HG02763 (cell line): ENCODE measurements at regions not wholly inside any gene's neighbourhood (a gene's known extent, or its start where the extent isn't known, plus 50 kb on each side); places are given as distances from the start of the nearest gene placed in this dataset.

ENCODE experiments used
- ATAC-seq: cut with Tn5 transposase; IDR thresholded peaks from one replicate; pipeline ENCODE4 v1.9.1; 2021; ENCODE audit warnings: mild to moderate bottlenecking, moderate library complexity; ENCODE audit not compliant: unreplicated experiment

DNA sequence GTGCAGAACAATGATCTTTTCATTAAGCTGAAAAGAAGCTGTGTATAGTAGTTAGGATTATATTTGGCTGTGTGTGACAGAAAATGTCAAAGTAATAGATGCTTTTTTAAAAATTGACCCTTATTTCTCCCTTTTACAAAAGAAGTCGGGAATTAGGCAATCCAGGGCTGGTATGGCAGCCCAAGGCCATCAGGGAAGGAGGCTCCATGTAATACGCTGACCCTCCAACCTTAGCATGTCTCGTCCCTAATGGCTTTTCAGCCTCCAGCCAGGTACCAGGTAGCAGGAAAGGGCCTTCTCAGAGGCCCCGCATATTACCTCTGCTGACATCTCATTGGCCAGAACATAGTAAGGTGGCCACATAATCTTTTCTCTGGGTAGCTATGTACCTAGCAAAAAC is 79.7 kb downstream of the VCPKMT start:
- ATAC-seq: no peak

DNA sequence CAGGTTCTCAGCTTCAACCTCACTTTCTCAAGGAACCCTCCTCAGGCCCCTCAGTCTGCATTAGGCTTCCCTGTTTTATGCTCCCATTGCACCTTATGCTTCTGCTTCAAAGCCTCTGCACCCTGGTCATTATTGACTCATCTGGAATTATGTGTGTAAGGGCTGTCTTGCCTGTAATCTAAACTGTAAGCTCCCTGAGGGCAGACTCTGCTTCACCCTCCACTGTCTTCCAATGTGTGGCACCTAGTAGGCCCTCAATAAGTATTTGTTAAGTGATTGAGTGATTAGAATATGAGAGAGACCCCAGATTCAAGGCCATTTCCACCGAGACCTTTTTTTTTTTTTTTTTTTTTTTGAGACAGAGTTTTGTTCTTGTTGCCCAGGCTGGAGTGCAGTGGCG is 79.1 kb downstream of the VCPKMT start:
- ATAC-seq: no peak

DNA sequence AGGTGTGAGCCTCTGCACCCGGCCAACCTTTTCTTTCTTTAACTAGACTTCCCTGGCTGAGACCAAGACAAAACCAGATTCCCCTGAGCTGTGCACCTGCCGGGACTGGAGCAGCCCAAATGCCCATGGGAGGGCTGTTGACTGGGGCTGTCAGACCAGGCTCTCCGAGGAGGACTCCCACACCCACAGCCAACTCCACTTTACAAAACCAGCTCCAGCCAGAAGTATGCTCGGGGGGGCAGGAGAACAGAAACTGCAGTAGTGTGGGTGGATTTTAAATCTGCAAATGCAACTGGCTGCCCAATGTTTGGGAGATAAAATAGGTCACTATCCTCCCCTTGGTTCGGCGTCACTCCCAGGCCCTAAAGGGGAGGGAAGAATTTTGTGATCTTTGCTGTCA is 78.5 kb downstream of the VCPKMT start:
- ATAC-seq: peak; percentile 20

DNA sequence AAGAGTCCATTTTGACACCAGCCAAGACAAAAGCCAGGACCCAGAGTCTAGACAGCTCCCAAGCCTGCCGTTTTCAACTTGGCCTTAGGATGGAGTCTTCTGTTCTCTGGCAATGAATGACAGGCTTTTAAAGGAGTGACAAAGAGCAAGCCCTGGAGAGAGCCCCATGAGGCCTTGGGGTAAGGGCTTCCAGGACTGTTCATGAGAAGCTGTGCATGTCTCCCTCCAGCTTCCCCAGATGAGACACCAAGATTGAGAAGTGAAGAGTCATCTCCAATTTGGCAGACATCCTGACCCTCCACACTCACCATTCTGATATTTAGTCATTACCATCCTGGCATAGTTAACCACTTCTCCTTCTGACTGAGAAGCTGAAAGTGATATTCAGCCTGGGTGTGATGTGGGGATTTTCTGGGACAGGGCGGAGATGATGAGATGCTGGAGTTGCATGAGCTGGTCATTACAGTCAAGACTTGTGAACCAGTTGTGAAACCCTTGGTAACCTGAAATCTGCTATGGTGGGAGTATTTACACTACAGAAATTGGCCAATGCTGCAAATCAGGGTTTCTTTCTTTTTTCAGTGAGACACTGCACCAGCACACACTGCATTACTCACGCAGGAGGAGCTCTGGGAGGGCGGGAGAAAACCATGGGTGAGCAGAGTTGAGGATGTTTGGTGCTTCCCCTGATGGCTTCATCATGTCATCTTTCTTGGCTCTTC is 77.8 kb downstream of the VCPKMT start:
- peak; percentile 71 for ATAC-seq

DNA sequence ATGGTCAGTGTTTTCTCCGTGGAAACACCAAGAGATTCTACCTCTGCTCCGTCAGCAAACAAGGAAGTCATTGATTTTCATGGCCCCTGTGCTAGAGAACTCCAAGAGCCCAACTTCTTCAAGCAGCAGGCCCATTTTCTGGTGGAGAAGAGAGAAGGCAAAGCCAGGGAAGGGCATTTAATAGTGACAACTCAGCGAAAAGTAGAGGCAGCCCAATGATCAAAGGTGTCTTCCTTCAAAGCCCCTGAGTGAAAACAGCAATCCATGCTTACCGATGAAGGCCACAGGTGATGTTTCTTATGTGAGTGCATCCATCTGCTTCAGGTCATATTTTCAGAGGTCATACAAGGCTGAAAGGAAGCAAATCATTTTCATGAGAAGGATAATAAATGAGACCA is 77.3 kb downstream of the VCPKMT start:
- ATAC-seq: no peak

DNA sequence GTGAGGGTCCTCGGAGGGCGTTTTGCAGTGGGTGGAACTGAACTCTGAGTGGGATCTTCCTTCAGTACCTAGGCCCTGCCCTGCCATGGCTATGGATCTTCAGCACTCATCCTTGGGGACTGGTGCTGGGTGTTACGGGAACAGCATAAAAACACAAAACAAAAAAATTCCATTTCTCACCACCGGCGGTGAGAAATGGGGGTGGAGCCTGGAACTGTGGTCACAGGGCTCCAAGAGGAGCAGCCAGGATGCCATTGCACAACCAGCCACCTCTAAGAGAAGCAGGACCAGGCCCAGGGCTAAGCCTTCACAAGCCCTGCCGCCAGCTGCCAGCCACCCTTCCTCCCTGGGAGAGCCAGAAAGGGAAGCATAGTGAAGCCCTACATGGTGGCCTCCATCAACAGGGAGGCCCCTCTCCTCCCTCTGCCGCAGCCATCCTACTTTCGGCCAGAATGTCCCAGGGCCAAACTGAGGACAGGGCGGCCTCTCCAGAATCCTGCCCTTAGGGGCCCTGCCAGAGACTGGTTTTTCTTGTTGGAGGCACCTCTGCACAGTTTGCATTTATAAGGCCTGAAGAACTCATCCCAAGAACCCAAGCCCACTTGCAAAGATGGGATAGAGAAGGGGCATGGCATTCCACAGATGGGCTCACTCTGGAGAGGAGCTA is 76.5 kb downstream of the VCPKMT start:
- ATAC-seq: no peak

DNA sequence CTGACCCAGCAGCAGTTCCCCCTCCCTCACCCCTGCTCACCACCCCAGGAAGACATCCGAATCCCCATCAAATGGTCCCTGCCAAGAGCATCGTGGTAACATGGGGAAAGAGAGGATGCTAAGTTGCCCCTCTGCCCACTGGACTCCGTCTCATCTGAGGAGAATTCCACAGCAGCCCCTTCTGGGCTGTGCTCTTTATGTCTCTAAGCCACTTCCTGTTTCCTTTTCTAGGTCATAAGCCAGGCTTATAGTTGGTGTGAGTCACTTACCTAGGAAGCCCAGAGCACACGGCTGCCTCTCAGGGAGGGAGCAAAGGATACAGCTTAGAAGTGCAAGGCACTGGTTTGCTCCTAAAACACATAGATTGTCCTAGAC is 76.0 kb downstream of the VCPKMT start:
- ATAC-seq: no peak

DNA sequence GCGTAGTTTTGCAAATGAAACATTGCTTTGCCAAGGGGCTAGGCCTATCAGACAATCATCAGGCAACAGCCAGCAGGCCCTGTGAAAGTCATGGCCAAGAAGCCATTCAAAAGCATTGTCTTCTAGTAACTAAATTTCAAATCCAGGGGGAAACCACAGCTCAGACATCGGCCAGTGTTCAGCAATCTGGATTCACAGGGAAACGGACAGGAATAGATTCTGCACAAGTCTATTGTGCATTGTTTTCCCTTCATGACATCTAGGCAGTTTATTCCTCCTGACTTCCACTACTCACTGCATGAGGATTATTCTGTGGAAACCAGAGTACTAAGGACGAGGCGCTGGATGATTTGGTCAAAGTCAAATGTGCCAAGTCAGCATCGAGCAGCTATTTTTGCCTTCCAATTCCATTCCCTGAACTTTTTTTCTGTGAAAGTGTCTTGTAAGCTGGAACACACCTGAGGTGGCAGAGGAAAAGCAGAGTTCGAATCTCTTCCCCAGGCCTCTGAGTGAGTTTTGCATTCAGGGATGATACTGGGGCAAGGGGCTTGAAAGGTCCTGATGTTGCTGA is 75.4 kb downstream of the VCPKMT start:
- no peak for ATAC-seq

DNA sequence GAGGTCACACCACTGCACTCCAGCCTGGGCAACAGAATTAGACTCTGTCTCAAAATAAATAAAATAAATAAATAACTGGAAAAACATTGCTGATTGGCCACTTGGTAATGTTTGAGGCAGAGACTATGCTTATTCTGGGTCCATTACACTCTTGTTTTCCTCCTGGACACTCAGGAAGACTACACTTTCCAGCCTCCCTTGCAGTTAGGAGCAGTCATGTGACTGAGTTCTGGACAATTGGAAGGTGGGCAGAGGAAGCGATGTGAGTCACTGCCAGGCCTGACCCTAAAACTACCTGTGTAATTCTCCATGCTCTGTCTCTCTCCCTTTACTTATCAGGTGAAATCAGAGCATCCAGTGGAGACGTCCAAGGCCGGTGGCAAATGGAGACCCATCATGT is 74.4 kb downstream of the VCPKMT start:
- no peak for ATAC-seq

DNA sequence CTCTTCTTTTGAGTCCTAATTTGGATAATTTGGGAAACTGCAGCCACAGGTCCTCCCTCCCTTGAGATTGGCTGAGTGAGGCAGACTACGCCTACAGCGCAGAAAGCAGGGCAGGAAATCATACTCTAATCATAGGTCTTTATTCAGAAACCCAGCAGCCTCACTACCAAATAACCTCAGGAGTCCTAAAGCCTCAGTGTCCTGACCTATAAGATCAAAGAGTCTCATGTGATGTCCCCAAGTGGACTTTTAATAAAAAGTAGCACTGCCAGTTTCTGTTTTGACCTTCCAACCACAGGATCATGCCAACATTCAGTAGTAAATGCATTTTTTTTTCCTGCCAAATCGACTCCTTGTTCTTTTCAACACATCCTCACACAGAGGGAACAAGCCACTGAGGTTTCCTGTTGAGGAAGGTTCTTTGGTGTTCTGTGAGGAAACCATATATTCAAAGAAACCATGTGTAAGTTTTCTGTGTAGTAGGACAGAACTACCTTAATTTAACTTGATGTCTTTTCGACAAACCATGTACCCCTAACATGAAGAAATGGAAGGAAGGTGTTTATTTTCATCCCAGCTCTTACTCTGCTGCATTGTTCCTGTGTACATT is 72.2 kb downstream of the VCPKMT start:
- no peak for ATAC-seq

DNA sequence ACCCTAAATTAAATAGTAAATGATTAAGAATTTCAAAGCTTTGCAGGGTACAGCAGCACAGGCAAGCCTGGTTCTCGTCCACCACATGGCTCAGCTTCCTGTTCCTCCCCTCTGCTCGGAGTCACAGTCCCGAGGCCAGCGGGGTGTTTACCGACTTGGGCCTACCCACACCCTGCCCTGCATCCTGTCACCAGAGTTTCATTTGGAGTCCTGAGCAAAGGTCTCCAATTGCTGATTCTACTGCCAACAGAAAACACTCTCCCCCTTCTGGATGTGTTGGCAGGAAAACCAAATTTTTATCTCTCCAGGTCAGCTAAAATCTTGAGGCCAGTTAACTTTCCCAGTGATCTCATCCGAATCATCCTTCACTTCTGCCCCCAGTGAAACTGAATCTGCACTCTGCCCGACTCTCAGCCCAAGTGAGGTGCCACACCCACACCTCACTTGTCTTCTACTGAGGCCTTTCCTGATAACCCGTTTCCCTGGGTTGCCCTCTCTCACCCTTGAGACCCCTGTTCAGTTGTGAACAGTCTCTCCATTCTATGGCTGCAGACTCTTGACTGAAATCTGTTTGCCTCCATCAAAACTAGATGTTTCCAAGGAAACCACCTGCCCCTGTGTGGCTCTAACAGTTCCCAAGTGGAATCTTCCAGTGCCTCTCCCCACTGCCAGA is 71.2 kb downstream of the VCPKMT start:
- peak; percentile 66 for ATAC-seq

DNA sequence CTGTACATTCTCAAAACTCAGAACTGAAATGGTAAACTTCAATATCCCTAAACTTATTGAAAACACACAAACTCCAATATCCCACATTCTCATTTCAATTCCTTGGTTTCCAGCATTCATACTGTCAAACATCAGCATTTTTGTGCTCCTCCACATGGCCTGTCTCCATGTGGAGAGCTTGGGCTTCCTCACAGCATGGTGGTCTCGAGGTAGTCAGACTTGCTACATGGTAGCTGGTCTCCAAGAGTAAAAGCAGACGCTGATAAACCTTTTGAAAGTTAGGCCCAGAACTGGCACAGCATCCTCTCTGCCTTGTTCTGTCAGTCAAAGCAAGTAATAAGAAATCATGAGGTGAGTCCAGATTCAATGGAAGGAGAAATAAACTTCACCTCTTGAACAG is 70.5 kb downstream of the VCPKMT start:
- no peak for ATAC-seq

DNA sequence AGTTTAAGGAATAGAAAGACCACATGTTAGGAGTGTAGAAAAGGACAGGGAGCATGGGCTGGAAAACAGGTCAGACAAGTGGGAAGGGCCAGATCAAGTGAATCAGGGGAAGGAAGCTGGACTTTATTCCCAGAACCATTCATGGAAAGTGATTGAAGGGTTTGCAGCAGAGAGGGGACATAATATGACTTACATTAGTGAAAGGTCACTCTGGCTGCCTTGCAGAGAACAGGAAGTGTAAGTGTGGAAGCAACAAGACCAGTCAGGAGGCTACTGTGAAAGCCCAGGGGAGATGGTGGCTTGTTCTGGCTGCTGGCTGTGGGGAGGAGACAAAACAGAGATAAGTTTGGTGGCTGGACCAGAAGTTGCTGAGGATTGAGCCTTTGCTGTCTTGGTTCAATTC is 69.1 kb downstream of the VCPKMT start:
- ATAC-seq: peak; percentile 57

DNA sequence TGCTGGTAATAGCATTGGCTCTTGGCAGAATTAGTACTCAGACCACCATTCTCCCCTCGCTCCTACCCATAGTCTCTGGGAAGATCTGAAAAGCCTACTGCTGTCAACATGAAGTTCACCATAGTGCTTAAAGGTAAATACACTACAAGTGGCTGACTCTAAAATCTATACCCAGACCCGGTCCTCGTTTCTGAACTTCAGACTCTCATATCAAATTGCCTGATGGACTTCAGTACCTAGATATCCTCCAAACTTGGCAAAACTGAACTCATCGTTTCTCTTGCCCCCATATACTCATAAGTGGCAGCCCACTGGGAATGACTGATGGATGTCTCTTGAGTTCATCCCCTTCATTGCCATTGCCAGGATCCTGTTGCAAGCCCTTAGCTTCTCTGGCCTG is 67.3 kb downstream of the VCPKMT start:
- ATAC-seq: no peak

DNA sequence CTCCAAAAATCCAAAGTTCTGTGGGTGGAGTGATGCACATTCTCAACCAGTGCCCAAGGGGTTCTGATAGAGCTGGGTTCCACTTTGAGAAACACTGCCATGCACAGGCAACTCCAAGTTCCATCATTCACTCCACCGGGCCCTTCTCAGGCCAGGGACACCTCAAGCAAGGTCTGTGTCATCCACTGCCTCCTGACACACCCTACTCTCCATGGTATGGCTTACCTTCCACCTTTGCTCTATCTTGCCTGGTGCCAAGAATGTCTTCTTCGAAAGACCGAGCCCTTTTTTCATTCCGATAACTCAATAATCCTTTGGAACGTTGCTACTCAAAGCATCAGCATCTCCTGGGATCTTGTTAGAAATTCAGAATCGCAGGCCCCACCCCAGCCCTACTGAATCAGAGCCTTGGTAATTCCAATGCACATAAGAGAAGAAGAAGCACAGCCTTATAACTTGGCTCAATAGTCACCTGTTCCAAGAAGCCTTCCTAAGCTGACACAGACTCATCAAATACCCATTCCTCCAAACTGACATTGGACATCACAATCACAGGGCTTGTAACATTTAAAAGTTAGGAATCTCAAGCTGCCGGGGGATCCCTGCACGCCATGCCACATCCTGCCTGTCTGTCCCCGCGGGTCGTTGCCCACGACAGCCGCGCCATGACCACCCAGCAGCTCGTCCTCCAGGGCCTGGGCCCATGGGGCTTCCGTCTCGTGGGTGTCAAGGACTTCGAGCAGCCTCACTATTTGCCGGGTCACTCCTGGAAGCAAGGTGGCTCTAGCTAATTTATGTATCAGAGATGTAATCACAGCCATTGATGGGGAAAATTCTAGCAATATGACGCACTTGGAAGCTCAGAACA is 66.4 kb downstream of the VCPKMT start:
- ATAC-seq: no peak

DNA sequence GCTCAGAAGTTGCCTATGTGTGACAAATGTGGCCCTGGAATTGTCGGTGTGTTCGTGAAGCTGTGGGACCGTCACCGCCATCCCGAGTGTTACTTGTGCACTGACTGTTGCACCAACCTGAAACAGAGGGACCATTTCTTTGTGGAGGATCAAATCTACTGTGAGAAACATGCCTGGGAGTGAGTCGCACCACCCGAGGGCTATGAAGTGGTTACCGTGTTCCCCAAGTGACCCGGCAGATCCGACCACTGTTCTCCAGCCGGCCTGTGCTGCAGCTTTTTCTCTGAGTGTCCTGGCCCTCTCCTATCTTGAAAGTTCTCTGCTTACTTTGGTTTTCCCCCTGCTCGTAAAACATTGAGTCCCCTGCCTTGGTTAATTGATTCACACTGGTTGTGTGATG is 65.3 kb downstream of the VCPKMT start:
- ATAC-seq: no peak

DNA sequence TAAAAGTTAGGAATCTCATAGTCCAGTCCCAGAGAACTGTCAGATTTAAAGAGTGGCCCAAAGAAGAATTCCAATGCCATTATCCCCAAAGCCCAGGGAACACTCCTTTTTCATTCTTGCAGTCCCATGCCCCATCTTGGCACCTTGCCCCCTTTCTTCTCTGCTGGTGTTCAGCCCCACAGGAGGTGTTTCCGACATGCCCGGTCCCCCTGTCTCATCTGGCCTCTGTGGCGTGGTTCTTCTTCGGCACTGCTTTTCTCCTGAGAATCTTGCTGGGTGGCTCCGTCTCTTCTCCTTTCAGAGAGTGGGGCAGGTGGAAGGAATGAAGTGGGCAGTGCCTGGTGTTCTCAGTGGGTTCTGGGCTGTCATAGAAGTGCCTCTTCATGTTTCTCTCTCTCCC is 64.7 kb downstream of the VCPKMT start:
- ATAC-seq: no peak

DNA sequence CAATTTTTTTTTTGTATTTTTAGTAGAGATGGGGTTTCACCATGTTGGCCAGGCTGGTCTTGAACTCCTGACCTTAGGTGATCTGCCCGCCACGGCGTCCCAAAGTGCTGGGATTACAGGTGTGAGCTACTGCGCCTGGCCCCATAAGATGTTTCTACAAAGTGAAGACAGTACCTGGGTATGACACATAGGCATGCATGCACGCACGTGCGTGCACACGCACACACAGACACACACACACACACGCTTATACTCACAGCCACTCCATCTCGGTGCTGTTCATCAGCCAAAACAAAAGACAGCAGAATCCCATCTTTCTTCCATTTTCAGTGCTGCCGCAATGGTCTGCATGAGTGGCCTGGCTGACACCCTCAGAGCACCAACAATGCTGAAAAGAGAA is 63.9 kb downstream of the VCPKMT start:
- ATAC-seq: no peak

DNA sequence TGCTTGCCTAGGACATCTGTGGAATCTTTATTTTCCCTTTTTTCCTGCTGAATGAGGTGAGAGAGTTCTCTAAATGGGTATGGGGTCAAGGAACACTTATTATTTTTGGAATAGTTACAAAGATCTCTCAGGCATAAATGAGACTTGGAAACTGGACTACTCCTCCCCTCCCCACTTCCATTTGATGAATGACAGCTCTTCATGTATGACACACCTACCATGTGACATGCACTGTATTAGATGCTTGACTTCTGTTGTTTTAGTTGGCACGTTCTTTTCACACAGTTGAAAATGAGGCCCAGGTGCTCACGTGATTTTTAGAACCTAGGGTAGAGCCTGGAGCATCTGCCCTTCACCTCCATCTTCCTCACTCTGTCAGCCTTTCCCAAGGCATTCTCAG is 62.4 kb downstream of the VCPKMT start:
- no peak for ATAC-seq

DNA sequence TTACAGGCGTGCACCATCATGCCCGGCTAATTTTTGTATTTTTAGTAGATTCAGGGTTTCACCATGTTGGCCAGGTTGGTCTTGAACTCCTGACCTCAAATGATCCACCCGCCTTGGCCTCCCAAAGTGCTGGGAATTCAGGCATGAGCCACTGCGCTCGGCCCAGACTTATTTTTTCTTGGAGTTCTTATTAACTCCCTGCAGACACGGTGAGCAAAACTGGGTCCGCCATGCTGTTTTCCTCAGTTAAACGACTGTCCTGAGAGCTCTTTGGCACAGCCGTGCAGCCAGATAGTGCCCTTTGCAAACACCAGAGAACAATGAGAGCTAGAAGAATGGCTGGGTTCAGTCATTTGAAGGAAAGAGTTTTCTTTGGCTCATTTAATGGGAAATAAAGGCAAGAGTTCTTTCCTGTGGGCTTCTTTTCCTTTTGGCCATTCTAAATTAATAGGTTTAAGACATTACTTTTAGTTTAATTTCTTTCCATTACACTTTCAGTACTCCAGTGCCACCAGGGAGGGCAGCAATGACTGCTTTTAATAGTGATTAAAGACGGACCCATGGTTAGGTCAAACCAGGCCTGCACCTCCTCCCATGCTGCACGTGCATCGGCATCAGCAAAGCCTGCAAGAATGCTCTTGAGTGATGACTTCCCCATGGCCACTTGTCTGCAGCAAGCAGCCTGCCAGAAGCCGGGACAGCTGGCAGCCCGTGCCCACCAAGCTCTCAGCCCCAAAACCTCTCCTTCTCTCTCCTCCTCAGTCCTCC is 60.7 kb downstream of the VCPKMT start:
- ATAC-seq: no peak
